Prostate gland (tissue), 2 donors: ENCODE measurements at regions not wholly inside any gene's neighbourhood (a gene's known extent, or its start where the extent isn't known, plus 50 kb on each side); places are given as distances from the start of the nearest gene placed in this dataset.

Source experiments
- POLR2A ChIP-seq: fragments of 450-650 bp; IDR thresholded peaks from one replicate; pipeline ENCODE4 v1.6.1; 2016; ENCODE audit warnings: antibody characterized with exemption, mild to moderate bottlenecking
- POLR2AphosphoS5 ChIP-seq: sonication (generic); formaldehyde crosslinking; IDR thresholded peaks from one replicate; pipeline ENCODE4 v1.6.1; 2017; ENCODE audit warnings: antibody characterized with exemption
- TF ChIP-seq, protein P1 (sequence below), 4 experiments: fragments of 200-600 bp in 2 of 4; fragments of 450-650 bp in 2 of 4; sonication (generic) in 2 of 4; IDR thresholded peaks; 1 replicate in 3 of 4; 2 replicates in 1 of 4; pipeline ENCODE4 v1.5.1; 2016 to 2019; ENCODE audit warnings: antibody characterized with exemption in 4 of 4, mild to moderate bottlenecking in 2 of 4, moderate library complexity in 2 of 4

DNA sequence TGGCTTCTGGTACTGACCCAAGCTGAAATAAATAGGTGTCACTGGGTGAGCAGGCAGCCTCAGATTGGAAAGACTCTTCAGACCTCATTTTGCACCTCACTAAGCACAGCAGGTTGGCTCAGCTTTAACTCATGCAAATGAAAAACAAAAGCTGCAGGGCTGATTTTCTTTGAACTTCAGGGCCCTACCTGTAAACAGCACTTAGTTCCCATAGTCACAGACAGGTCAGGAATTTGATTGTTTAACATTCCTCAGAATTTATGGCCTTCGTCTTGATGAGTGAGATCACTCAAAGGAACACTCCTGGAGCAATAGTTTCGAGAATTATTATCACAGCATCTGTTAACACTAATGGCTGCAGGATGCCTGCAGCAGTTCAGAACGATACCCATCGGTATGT, 718.5 kb downstream of the EFNB2 start:
- TF ChIP-seq, protein P1, sequence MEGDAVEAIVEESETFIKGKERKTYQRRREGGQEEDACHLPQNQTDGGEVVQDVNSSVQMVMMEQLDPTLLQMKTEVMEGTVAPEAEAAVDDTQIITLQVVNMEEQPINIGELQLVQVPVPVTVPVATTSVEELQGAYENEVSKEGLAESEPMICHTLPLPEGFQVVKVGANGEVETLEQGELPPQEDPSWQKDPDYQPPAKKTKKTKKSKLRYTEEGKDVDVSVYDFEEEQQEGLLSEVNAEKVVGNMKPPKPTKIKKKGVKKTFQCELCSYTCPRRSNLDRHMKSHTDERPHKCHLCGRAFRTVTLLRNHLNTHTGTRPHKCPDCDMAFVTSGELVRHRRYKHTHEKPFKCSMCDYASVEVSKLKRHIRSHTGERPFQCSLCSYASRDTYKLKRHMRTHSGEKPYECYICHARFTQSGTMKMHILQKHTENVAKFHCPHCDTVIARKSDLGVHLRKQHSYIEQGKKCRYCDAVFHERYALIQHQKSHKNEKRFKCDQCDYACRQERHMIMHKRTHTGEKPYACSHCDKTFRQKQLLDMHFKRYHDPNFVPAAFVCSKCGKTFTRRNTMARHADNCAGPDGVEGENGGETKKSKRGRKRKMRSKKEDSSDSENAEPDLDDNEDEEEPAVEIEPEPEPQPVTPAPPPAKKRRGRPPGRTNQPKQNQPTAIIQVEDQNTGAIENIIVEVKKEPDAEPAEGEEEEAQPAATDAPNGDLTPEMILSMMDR (IDR thresholded peaks at IDR 0.05): no peak
- TF ChIP-seq POLR2A (no peak), POLR2AphosphoS5 (no peak)
